ENCODE measurements at regions not wholly inside any gene's neighbourhood (a gene's known extent, or its start where the extent isn't known, plus 50 kb on each side); places are given as distances from the start of the nearest gene placed in this dataset.
A peak's percentile ranks its signal among the peaks of the same experiment; 100 is the strongest.

DNA sequence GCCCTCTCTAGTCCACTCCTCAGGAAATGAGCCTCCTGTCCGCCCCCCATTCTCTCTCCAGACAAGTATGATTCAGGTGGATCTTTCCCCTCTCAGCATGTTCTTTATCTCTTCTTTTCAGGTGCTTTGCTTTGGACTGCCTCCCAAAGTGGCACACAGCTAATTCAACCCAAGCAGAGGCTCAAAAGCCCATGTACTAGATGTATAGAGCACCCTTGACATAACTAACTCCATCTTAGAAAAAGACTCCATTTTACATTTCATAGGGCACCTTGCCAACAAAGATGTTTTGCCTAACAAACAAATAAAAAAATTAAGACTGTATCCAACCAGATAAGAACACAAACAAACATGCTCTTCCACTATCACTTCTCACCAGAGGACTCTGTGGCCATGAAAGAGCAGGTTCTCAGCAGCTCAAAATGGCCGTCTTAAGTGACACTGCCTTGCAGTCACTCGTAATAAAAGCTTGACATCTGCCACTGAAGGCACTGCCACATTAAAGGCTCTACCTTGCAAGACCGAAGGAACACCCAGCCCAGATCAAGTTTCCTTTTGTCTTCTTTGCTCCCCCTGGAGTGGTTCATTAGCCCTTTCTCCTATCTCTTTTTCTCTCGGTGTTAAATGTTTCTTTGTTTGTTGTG is 84.9 kb upstream of the TAB3 start:
- no peak for DNase-seq (ENCODE audit: low read depth)
- no peak overlapping the region for H3K4me3 ChIP-seq (ENCODE audit: low read depth, low read length)
- in situ Hi-C loops (cut with HindIII; ENCODE audit: low sequenced_read_pairs) = no loop called here
- TF ChIP-seq, protein P1, sequence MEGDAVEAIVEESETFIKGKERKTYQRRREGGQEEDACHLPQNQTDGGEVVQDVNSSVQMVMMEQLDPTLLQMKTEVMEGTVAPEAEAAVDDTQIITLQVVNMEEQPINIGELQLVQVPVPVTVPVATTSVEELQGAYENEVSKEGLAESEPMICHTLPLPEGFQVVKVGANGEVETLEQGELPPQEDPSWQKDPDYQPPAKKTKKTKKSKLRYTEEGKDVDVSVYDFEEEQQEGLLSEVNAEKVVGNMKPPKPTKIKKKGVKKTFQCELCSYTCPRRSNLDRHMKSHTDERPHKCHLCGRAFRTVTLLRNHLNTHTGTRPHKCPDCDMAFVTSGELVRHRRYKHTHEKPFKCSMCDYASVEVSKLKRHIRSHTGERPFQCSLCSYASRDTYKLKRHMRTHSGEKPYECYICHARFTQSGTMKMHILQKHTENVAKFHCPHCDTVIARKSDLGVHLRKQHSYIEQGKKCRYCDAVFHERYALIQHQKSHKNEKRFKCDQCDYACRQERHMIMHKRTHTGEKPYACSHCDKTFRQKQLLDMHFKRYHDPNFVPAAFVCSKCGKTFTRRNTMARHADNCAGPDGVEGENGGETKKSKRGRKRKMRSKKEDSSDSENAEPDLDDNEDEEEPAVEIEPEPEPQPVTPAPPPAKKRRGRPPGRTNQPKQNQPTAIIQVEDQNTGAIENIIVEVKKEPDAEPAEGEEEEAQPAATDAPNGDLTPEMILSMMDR (IDR thresholded peaks at IDR 0.05; ENCODE audit: low read depth, low read length, missing control alignments) = no peak

DNA sequence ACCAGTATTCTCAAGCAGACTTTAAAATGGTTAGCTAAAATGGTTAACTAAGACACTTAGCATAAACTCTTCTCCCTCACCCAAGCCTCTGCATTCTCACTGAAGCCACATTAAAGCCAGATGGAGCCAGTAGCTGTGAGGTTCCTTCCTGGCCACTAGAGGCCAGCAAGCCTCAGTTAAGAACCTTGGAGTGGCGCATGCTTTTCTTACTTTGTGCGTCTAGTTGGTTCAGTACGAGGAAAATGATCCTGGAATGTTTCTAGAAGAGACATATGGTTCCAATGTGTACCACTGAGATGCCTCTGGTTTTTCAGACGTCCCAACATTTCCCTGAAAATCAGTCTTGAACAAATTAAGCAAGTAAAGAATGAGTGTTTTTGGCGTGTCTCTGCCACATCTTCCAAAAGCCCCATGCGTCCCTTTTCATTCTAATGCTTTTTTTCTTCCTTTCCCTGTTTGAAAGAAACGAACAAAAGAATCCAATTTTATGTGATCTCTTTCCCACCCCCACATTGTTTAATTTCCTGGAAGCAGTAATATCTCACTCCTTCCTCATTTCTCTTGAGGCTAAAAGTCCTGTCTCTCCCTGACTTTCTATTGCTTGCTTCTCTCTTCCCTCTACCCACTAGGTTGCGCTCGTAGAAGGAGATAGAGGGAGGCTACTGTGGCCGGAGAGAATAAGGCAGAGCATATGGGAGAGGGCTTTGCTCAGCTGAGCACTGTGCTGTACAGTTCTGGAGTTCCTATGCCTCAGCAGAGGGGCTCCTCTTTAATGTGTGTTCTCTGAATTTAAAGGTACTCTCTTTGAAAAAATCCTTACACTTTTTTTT is 82.9 kb upstream of the TAB3 start:
- in situ Hi-C loops (cut with HindIII; ENCODE audit: low sequenced_read_pairs) = no loop called here
- no peak for DNase-seq (ENCODE audit: low read depth)
- TF ChIP-seq, protein P1 (IDR thresholded peaks at IDR 0.05; ENCODE audit: low read depth, low read length, missing control alignments) = peak; percentile 76
- no peak overlapping the region for H3K4me3 ChIP-seq (ENCODE audit: low read depth, low read length)

DNA sequence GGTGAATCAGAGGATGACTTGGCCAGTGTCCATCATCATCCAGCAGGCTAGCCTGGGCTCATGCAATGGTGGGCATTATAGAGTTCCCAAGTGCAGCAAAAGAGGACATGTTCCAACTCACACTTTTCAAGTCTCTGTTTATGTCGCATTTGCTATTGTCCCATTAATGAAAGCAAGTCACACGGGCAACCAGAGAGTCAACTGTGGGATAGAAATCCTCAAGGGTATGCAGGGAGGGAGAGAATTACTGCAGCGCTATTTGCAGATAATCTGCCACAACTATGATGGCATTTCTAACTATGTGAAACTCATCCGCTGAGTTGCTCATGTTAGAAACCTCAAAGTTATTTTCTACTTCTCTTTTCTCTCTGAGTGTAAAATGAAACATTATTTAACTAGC is 78.5 kb upstream of the TAB3 start:
- TF ChIP-seq, protein P1 (IDR thresholded peaks at IDR 0.05; ENCODE audit: low read depth, low read length, missing control alignments) = no peak
- DNase-seq (ENCODE audit: low read depth) = no peak
- in situ Hi-C loops (cut with HindIII; ENCODE audit: low sequenced_read_pairs) = no loop called here
- no peak overlapping the region for H3K4me3 ChIP-seq (ENCODE audit: low read depth, low read length)

DNA sequence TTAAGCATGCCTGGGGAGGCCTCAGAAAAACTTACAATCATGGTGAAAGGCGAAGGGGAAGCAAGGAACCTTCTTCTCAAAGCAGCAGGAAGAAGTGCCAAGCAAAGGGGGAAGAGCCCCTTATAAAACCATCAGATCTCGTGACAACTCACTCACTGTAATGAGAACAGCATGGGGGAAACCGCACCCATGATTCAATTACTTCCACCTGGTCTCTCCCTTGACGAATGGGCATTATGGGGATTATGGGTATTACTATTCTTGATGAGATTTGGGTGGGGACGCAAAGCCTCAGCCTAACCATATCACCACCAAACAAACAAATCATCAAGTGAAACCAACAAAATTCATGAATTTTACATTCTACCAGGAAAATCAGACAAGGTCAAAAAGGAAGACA is 76.7 kb upstream of the TAB3 start:
- no peak overlapping the region for H3K4me3 ChIP-seq (ENCODE audit: low read depth, low read length)
- in situ Hi-C loops (cut with HindIII; ENCODE audit: low sequenced_read_pairs) = no loop called here
- TF ChIP-seq, protein P1 (IDR thresholded peaks at IDR 0.05; ENCODE audit: low read depth, low read length, missing control alignments) = no peak
- no peak for DNase-seq (ENCODE audit: low read depth)

DNA sequence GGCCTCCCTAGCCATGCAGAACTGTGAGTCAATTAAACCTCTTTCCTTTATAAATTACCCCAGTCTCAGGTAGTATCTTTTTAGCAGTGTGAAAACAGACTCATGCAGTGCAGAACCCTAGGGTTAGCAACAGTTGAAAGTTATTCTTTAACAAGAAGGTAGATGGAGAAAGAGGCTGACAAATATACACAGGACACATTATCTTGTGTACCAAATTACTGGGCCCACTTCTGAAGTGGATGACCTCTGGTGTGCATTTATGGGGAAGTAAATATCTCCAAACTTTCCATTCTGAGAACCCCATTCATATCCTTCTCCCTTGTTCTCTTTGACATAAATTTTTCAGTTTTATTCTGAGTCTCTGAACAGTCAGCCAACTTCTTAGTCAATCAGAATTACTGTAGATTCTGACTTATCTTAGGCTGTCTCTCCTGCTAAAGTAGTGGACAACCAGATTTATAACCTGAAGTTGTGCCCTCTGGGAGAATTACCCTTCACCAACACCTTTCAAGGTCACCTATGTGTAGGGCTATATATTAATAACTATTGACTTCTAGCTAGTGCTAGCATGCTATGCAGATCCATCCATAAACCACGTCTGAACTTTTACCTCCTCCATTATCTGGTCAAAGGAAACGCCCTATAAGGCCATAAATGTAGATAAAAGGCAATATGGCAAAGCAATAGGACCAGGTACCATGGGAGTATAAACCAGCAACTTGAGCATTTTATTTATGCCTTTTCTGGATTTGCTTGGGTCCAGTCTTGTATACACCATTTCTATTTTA is 72.5 kb upstream of the TAB3 start:
- in situ Hi-C loops (cut with HindIII; ENCODE audit: low sequenced_read_pairs) = no loop called here
- H3K4me3 ChIP-seq (ENCODE audit: low read depth, low read length) = no peak overlapping the region
- TF ChIP-seq, protein P1 (IDR thresholded peaks at IDR 0.05; ENCODE audit: low read depth, low read length, missing control alignments) = no peak
- DNase-seq (ENCODE audit: low read depth) = no peak

DNA sequence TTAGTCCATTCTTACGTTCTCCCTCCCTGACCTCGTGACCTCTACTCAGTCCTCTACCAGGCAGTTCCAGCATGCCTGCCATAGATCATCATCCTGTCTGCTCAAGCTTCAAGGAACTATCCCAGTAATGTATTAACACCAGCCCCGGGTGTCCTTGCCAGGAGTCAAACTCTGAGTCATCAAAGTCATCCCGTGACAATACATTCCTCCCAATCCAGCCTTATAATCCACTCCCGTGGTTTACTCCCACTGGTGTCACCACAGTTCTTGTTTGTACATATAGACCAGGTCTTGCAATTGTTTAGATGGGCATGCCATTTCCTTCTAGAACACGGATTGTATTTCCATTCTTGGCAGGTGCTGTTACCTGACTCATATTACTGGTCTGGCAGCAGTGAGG is 68.7 kb upstream of the TAB3 start:
- TF ChIP-seq, protein P1 (IDR thresholded peaks at IDR 0.05; ENCODE audit: low read depth, low read length, missing control alignments) = no peak
- no peak for DNase-seq (ENCODE audit: low read depth)
- no peak overlapping the region for H3K4me3 ChIP-seq (ENCODE audit: low read depth, low read length)
- in situ Hi-C loops (cut with HindIII; ENCODE audit: low sequenced_read_pairs) = no loop called here
